ENCODE measurements at regions not wholly inside any gene's neighbourhood (a gene's known extent, or its start where the extent isn't known, plus 50 kb on each side); places are given as distances from the start of the nearest gene placed in this dataset.

DNA sequence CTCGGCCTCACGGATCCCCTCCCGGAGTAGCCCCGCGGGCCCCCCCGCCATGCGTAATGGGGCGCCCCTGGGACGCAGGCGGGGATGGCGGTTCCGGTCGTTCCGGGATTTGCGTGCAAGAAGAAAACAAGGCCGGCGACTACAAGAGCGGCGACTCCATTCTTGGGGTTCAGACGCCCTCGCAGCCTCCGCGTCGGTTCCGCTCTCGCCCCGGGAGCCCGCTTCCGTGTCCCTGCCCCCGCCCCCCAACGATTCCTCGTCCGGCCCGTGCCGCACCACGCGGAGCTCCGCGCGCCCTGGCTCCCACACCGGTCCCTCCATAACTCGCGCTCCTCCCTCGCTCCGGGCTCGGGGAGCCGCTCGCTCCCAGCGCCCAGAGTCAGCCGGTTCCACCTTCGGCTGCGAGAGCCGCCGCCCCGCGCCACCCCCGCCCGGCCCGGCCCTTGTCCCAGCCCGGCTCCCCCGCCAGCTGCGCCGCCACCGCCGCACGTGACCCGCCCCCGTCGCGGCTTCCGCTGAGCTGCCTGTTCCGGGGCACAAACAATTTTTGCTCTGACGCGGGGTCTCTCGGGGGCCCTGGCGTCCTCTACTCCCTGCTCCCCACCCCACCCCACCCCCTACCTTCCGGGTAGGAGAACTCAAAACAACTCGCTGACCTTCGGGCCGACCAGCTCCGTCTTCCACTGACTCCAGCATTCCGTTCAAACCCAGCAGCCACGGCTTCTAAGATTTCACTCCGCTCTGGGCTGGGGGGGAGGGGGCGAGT, 78.8 kb upstream of the BCOR start:
- DNase-seq, result peak; percentile 61
- peak overlapping the region; percentile 59 for H3K4me3 ChIP-seq (ENCODE audit: low read depth, low read length)

DNA sequence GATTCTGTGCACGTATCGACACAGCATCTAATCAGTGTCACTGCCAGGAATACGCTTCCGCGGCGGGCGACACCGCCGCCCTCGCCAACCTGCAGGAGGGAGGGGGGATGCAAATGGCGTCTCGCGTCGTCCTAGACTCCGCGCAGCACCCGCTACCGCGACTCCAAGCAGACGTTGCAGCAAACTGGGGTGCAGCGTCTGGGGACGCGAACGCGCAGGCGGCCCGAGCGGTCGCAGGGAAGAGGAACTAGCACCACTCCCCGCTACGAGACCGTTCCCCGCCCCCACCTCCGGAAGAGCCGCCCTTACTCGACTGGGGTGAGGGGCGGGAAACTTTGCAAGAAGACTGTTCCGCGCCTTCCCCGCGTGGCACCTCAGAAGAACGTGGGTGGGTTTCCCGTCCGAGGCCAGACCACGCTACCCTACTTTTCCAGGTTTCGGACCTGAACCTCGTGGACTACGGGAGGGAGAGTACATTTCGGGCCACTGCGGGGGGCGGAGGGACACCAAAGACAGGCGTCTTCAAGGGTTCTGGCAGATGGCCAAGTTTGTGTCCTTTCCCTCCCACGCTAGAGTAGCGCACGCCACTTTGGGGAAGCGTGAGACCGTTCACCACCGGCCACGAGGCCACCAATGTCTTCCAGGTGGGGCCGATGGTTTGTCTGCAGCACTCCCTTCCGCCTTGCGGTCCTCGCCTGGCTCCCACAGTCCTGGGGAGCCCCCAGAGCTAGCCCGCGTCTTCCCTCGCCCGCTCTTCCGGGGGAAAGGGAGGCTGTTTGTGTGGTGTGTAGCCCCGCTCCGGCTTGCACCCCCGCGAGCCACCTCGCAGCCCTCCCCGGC, 78.0 kb upstream of the BCOR start:
- peak; percentile 72 for DNase-seq
- Histone ChIP-seq H3K27me3 (no peaks in the 10 kb centered on the region), H3K4me1 (peaks cover 7% of the 10 kb centered on the region; the same call in 1 of the 2 replicates), H3K36me3 (no peaks in the 10 kb centered on the region), H3K4me3 (ENCODE audit: low read depth, low read length) (peak overlapping the region; percentile 59), H3K9me3 (no peaks in the 10 kb centered on the region)
- TF ChIP-seq, protein P1, sequence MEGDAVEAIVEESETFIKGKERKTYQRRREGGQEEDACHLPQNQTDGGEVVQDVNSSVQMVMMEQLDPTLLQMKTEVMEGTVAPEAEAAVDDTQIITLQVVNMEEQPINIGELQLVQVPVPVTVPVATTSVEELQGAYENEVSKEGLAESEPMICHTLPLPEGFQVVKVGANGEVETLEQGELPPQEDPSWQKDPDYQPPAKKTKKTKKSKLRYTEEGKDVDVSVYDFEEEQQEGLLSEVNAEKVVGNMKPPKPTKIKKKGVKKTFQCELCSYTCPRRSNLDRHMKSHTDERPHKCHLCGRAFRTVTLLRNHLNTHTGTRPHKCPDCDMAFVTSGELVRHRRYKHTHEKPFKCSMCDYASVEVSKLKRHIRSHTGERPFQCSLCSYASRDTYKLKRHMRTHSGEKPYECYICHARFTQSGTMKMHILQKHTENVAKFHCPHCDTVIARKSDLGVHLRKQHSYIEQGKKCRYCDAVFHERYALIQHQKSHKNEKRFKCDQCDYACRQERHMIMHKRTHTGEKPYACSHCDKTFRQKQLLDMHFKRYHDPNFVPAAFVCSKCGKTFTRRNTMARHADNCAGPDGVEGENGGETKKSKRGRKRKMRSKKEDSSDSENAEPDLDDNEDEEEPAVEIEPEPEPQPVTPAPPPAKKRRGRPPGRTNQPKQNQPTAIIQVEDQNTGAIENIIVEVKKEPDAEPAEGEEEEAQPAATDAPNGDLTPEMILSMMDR (IDR thresholded peaks at IDR 0.05; ENCODE audit: low read depth, low read length), result no peak

More for the DNA sequence above, 78.8 kb upstream of the BCOR start:
- H3K9me3 ChIP-seq, result no peaks in the 10 kb centered on the region
- H3K36me3 ChIP-seq, result no peaks in the 10 kb centered on the region
- TF ChIP-seq, protein P1 (IDR thresholded peaks at IDR 0.05; ENCODE audit: low read depth, low read length), result no peak
- H3K4me1 ChIP-seq, result peaks cover 7% of the 10 kb centered on the region; the same call in 1 of the 2 replicates
- H3K27me3 ChIP-seq, result no peaks in the 10 kb centered on the region

DNA sequence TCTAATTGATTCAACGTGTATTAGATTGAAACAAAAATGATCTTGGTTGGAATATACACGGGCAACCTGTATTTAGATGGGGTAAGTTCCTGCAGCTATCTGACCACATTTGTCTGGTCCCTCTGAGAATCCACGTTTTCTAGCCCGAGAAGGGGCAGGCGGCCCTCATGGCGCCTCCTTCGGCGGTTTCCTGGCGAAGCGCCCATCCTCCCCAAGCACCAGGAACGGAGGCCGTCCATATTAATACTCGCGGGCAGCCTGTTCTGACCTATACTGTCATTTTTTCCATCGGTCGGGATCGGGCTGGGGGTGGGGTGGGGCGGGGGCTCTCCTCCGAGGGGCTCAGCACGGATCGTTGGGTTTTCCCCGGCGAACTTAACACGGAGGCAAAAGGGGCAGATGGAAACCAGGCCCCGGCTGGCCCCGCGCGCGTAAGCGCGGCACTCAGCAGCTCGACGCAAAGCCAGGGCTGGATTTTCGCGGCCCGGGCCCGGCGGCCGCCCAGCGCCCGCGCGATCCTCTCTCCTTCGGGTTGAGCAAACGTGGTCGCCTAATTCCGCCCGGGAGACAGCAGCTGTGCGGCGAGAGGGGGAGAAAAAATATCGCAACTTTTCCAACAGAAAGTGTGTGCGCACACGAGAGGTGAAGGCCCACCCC, 77.2 kb upstream of the BCOR start:
- Histone ChIP-seq H3K36me3 (no peaks in the 10 kb centered on the region), H3K27me3 (no peaks in the 10 kb centered on the region), H3K4me1 (peaks cover 8% of the 10 kb centered on the region), H3K4me3 (ENCODE audit: low read depth, low read length) (peak overlapping the region; percentile 59), H3K9me3 (no peaks in the 10 kb centered on the region)
- TF ChIP-seq, protein P1 (IDR thresholded peaks at IDR 0.05; ENCODE audit: low read depth, low read length), result no peak
- peak; percentile 79 for DNase-seq

DNA sequence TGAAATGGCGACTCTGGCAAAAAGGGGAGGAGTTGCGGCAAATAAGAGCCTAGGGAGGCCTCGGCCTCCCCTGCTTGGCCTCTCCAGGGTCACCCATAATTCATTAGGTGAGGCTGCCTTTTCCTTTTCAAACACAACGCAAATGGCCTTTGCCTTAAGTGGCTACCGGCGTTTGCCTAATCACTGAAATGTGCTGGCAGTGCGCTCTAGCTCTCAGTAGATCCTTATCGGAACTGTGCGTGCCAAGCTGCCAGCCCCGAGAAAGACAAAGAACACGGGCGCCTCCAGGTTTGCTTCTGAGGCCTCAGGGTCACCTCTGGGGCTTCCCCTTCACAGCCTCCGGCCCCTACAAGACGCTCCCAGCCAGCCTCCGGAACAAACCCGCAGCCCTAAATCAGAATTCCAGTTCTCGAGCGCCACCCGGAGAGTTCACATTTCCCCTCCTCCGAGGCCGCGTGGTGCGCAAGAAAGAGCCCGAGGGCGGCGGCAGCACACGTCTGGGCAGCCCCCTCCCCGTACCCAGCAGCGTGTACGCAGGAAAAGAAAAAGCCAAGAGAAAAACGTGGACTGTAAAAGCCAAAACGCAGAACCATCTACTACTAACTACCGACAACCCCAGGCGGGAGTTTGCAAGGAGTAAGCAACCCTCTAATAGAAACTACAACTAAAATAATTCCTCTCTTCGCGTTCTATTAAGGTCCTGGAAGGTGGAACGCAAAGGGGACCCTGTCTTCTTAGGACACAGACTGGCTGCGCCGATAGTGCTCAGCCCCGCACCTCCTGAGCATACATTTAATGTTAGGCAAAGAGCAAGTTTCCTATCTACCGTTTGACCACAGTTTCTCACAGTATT, 76.5 kb upstream of the BCOR start:
- Histone ChIP-seq H3K27me3 (no peaks in the 10 kb centered on the region), H3K36me3 (no peaks in the 10 kb centered on the region), H3K9me3 (no peaks in the 10 kb centered on the region), H3K4me1 (peaks cover 12% of the 10 kb centered on the region), H3K4me3 (ENCODE audit: low read depth, low read length) (peak overlapping the region; percentile 46)
- DNase-seq, result peak; percentile 50
- TF ChIP-seq, protein P1 (IDR thresholded peaks at IDR 0.05; ENCODE audit: low read depth, low read length), result no peak

DNA sequence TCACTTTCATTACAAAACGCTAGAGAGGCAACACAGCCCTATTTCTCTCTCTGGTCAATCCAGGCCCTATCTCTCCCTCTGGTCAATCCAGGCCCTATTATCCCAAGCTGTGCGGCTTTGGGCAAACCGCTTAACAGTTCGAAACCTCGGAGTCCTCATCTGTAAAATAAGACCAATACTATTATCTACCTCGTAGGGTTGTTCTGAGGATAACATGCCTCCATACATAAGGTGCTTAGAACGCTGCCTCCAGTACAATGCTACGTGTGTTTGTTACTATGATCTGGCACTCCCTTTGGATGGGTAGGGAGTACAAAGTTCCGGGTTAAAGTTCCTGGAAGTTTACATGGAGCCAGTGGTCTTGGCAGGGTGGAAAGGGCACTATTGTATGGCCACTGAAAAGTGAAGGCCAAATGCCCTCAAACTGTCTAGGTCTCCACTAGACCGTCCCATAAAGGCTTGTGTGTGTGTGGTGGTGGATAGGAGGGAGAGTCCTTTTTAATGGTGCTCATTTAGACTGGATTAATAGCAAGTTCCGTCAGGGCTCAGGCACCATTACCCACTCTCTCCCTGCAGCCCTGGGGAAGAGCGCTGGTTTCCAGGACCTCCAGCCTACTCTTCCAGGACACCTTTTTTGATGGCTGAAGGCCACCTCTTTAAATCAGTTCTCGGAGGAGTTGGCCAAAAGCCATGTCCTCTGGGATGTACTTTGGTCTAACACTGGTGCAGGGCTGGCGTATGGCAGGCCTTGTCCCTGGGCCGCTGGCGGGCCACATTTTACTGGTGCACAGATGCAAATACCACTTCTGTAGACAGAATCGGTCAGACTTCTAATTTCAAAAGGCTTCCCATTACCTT, 75.6 kb upstream of the BCOR start:
- TF ChIP-seq, protein P1 (IDR thresholded peaks at IDR 0.05; ENCODE audit: low read depth, low read length), result no peak

More for the DNA sequence above, 75.6 kb upstream of the BCOR start:
- H3K4me3 ChIP-seq (ENCODE audit: low read depth, low read length), result no peak overlapping the region; the same call in 1 of the 2 replicates
- H3K4me1 ChIP-seq, result peaks cover 15% of the 10 kb centered on the region
- H3K9me3 ChIP-seq, result no peaks in the 10 kb centered on the region
- H3K27me3 ChIP-seq, result no peaks in the 10 kb centered on the region
- peak; percentile 49 for DNase-seq
- no peaks in the 10 kb centered on the region for H3K36me3 ChIP-seq

Data from BE2C (cell line).